ENCODE measurements at regions not wholly inside any gene's neighbourhood (a gene's known extent, or its start where the extent isn't known, plus 50 kb on each side); places are given as distances from the start of the nearest gene placed in this dataset.

GRCh38 chr15:98121957-98122356, 161.5 kb downstream of the ARRDC4 start:
- Histone ChIP-seq H3K4me1 (ENCODE audit: insufficient read depth, low read length, poor library complexity, severe bottlenecking) (no peaks in the 10 kb centered on the region), H3F3A (ENCODE audit: low read depth) (no peaks in the 10 kb centered on the region), H2AFZ (ENCODE audit: low read length) (no peak overlapping the region), H3K4me2 (ENCODE audit: low read depth, low read length, poor library complexity, severe bottlenecking) (no peak overlapping the region), H3K9ac (ENCODE audit: low read depth, low read length, poor library complexity, severe bottlenecking) (no peak overlapping the region), H4K20me1 (ENCODE audit: insufficient read depth, low read length, poor library complexity, severe bottlenecking) (no peaks in the 10 kb centered on the region), H3K4me3 (ENCODE audit: low read length, poor library complexity, severe bottlenecking) (no peak overlapping the region), H3K36me3 (ENCODE audit: insufficient read depth, low read length) (no peaks in the 10 kb centered on the region), H3K9me2 (replicated peaks; ENCODE audit: low read depth, low read length) (no peaks in the 10 kb centered on the region), H3K27me3 (ENCODE audit: insufficient read depth, low read length, poor library complexity, severe bottlenecking) (no peaks in the 10 kb centered on the region), H3K79me2 (ENCODE audit: insufficient read depth, low read length) (no peaks in the 10 kb centered on the region), H3K9me3 (ENCODE audit: insufficient read depth, low read depth, low read length) (no peaks in the 10 kb centered on the region)
- TF ChIP-seq EZH2phosphoT487 (IDR thresholded peaks at IDR 0.05; ENCODE audit: borderline replicate concordance) (no peak), CTCF (conservative IDR thresholded peaks at IDR 0.05; ENCODE audit: low read length) (no peak)

GRCh38 chr15:98123297-98123696, 162.8 kb downstream of the ARRDC4 start:
- no peaks in the 10 kb centered on the region for H3F3A ChIP-seq (ENCODE audit: low read depth)
- no peak overlapping the region for H3K9ac ChIP-seq (ENCODE audit: low read depth, low read length, poor library complexity, severe bottlenecking)
- H3K4me2 ChIP-seq (ENCODE audit: low read depth, low read length, poor library complexity, severe bottlenecking): no peak overlapping the region
- H4K20me1 ChIP-seq (ENCODE audit: insufficient read depth, low read length, poor library complexity, severe bottlenecking): no peaks in the 10 kb centered on the region
- no peaks in the 10 kb centered on the region for H3K79me2 ChIP-seq (ENCODE audit: insufficient read depth, low read length)
- H3K4me3 ChIP-seq (ENCODE audit: low read length, poor library complexity, severe bottlenecking): no peak overlapping the region
- H3K9me2 ChIP-seq (replicated peaks; ENCODE audit: low read depth, low read length): no peaks in the 10 kb centered on the region
- H3K36me3 ChIP-seq (ENCODE audit: insufficient read depth, low read length): no peaks in the 10 kb centered on the region
- no peaks in the 10 kb centered on the region for H3K27me3 ChIP-seq (ENCODE audit: insufficient read depth, low read length, poor library complexity, severe bottlenecking)
- no peaks in the 10 kb centered on the region for H3K9me3 ChIP-seq (ENCODE audit: insufficient read depth, low read depth, low read length)
- TF ChIP-seq CTCF (conservative IDR thresholded peaks at IDR 0.05; ENCODE audit: low read length) (no peak), EZH2phosphoT487 (IDR thresholded peaks at IDR 0.05; ENCODE audit: borderline replicate concordance) (no peak)
- H3K4me1 ChIP-seq (ENCODE audit: insufficient read depth, low read length, poor library complexity, severe bottlenecking): peaks cover 11% of the 10 kb centered on the region
- no peak overlapping the region; the same call in 1 of the 2 replicates for H2AFZ ChIP-seq (ENCODE audit: low read length)

GRCh38 chr15:98123834-98124233, 163.3 kb downstream of the ARRDC4 start:
- H3K9ac ChIP-seq (ENCODE audit: low read depth, low read length, poor library complexity, severe bottlenecking): no peak overlapping the region

More at GRCh38 chr15:98123834-98124233, 163.3 kb downstream of the ARRDC4 start:
- Histone ChIP-seq H3K27me3 (ENCODE audit: insufficient read depth, low read length, poor library complexity, severe bottlenecking) (no peaks in the 10 kb centered on the region), H3K4me2 (ENCODE audit: low read depth, low read length, poor library complexity, severe bottlenecking) (no peak overlapping the region), H3K36me3 (ENCODE audit: insufficient read depth, low read length) (no peaks in the 10 kb centered on the region), H3K79me2 (ENCODE audit: insufficient read depth, low read length) (no peaks in the 10 kb centered on the region), H3F3A (ENCODE audit: low read depth) (no peaks in the 10 kb centered on the region), H3K9me3 (ENCODE audit: insufficient read depth, low read depth, low read length) (no peaks in the 10 kb centered on the region), H4K20me1 (ENCODE audit: insufficient read depth, low read length, poor library complexity, severe bottlenecking) (no peaks in the 10 kb centered on the region), H3K4me1 (ENCODE audit: insufficient read depth, low read length, poor library complexity, severe bottlenecking) (peaks cover 11% of the 10 kb centered on the region), H3K4me3 (ENCODE audit: low read length, poor library complexity, severe bottlenecking) (no peak overlapping the region), H3K9me2 (replicated peaks; ENCODE audit: low read depth, low read length) (no peaks in the 10 kb centered on the region), H2AFZ (ENCODE audit: low read length) (no peak overlapping the region)
- no peak for TF ChIP-seq CTCF (conservative IDR thresholded peaks at IDR 0.05; ENCODE audit: low read length)
- no peak for TF ChIP-seq EZH2phosphoT487 (IDR thresholded peaks at IDR 0.05; ENCODE audit: borderline replicate concordance)

Data from Loucy (cell line).